ENCODE measurements at regions not wholly inside any gene's neighbourhood (a gene's known extent, or its start where the extent isn't known, plus 50 kb on each side); places are given as distances from the start of the nearest gene placed in this dataset.

- Histone ChIP-seq H3K4me3 (no peak overlapping the region), H3K27ac (no peak overlapping the region)
- TF ChIP-seq CTCF (IDR thresholded peaks at IDR 0.05), result no peak
- DNase-seq (ENCODE audit: low spot score), result no peak
Measured at GRCh38 chr6:14925699-14926026, 320.2 kb upstream of the JARID2 start.

- no peak for DNase-seq (ENCODE audit: low spot score)
- no peak for TF ChIP-seq CTCF (IDR thresholded peaks at IDR 0.05)
- no peak overlapping the region for H3K4me3 ChIP-seq
- H3K27ac ChIP-seq, result no peak overlapping the region
Measured at GRCh38 chr6:14927398-14927797, 318.5 kb upstream of the JARID2 start.

GRCh38 chr6:14929291-14929690 lies 316.6 kb upstream of the JARID2 start:
- no peak overlapping the region for H3K4me3 ChIP-seq
- TF ChIP-seq CTCF (IDR thresholded peaks at IDR 0.05), result no peak
- no peak for DNase-seq (ENCODE audit: low spot score)
- H3K27ac ChIP-seq, result no peak overlapping the region

DNA sequence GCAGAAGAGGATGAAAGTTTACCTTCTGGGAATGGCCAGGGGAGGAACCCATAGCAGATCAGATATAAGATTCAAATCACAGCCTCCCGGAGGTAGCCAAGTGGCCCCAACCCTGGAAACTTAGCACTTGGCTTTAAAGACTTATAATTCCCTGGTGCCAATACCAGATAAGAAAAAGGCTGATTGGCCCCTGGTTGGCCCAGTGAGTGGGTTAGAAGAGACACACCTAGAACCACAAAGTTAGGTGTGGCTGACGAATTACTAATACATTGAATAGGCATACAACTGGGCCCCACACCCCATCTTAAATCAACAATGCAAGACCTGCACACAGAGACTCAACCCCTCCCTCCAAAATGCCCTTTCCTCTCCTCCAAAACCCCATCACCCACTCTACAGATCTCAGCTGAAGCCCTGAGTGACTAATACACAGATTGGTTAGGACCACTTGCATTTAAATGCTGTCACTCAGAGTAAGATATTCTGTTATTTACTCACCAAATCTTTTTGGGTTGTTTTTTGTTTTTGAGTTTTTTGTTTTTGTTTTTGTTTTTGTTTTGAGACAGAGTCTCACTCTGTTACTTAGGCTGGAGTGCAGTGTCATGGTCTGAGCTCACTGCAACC lies 315.4 kb upstream of the JARID2 start:
- DNase-seq (ENCODE audit: low spot score), result no peak
- Histone ChIP-seq H3K27ac (no peak overlapping the region), H3K4me3 (no peak overlapping the region)
- TF ChIP-seq CTCF (IDR thresholded peaks at IDR 0.05), result no peak

- TF ChIP-seq CTCF (IDR thresholded peaks at IDR 0.05), result no peak
- no peak for DNase-seq (ENCODE audit: low spot score)
- H3K4me3 ChIP-seq, result no peak overlapping the region
- no peak overlapping the region for H3K27ac ChIP-seq
Measured at GRCh38 chr6:14932485-14933182, 313.2 kb upstream of the JARID2 start.

GRCh38 chr6:14933183-14933544 lies 312.7 kb upstream of the JARID2 start:
- no peak for TF ChIP-seq CTCF (IDR thresholded peaks at IDR 0.05)
- no peak for DNase-seq (ENCODE audit: low spot score)
- Histone ChIP-seq H3K4me3 (no peak overlapping the region), H3K27ac (no peak overlapping the region)

- no peak for DNase-seq (ENCODE audit: low spot score)
- Histone ChIP-seq H3K27ac (no peak overlapping the region), H3K4me3 (no peak overlapping the region)
- TF ChIP-seq CTCF (IDR thresholded peaks at IDR 0.05), result no peak
Measured at GRCh38 chr6:14934013-14934412, 311.9 kb upstream of the JARID2 start.

All from coronary artery (tissue), 2 donors.